Upper lobe of left lung (tissue), 6 donors: ENCODE measurements at regions not wholly inside any gene's neighbourhood (a gene's known extent, or its start where the extent isn't known, plus 50 kb on each side); places are given as distances from the start of the nearest gene placed in this dataset.

Experiments used
- ATAC-seq, 2 donors: fragments of 200-7000 bp; cut with Tn5 transposase; one replicate each; pipeline ENCODE4 v1.9.1; 2022; ENCODE audit warnings: mild to moderate bottlenecking in 2 of 2, moderate library complexity in 2 of 2; ENCODE audit not compliant: low FRiP score in 2 of 2
- DNase-seq, 2 donors: peaks; one replicate each; pipeline ENCODE4 v3.0.0-alpha.2; 2019 to 2020
- H3K27ac ChIP-seq, 4 donors: fragments of 200-600 bp; sonication (generic); one replicate each; pipeline ENCODE4 v1.5.1; 2016 to 2019
- H3K27me3 ChIP-seq, 4 donors: fragments of 200-600 bp; sonication (generic); one replicate each; pipeline ENCODE4 v1.5.1; 2017 to 2019
- H3K36me3 ChIP-seq, 4 donors: fragments of 200-600 bp; sonication (generic); one replicate each; pipeline ENCODE4 v1.5.1; 2016 to 2019
- H3K4me1 ChIP-seq, 4 donors: fragments of 200-600 bp; sonication (generic); one replicate each; pipeline ENCODE4 v1.5.1; 2018 to 2019
- H3K4me3 ChIP-seq, 4 donors: fragments of 200-600 bp; sonication (generic); one replicate each; pipeline ENCODE4 v1.5.1; 2017 to 2019; ENCODE audit warnings: mild to moderate bottlenecking in 2 of 4, moderate library complexity in 1 of 4
- H3K9me3 ChIP-seq, 4 donors: fragments of 200-600 bp; sonication (generic); one replicate each; pipeline ENCODE4 v1.5.1; 2018 to 2019
- EP300 ChIP-seq, 4 donors: sonication (generic); formaldehyde crosslinking; IDR thresholded peaks; one replicate each; pipeline ENCODE4 v1.5.1; 2017; ENCODE audit warnings: antibody characterized with exemption in 4 of 4, control low read depth in 2 of 4
- POLR2A ChIP-seq, 4 donors: fragments of 450-650 bp; IDR thresholded peaks; one replicate each; pipeline ENCODE4 v1.5.1; 2016 to 2017; ENCODE audit warnings: antibody characterized with exemption in 4 of 4, mild to moderate bottlenecking in 2 of 4
- POLR2AphosphoS5 ChIP-seq, 2 donors: sonication (generic); formaldehyde crosslinking; IDR thresholded peaks; one replicate each; pipeline ENCODE4 v1.5.1; 2017; ENCODE audit warnings: antibody characterized with exemption in 2 of 2
- whole genome bisulfite sequencing, 2 donors: methylation state at CpG; one replicate each; pipeline ENCODE4 v1.1.5; 2017 to 2018; 5-methylcytosine and 5-hydroxymethylcytosine counted together
- TF ChIP-seq, protein P1 (sequence below), 6 experiments: fragments of 450-650 bp in 4 of 6; fragments of 200-600 bp in 2 of 6; sonication (generic) in 2 of 6; IDR thresholded peaks; one replicate each; pipeline ENCODE4 v1.5.1; 2016 to 2019; ENCODE audit warnings: antibody characterized with exemption in 6 of 6
- donor health status: DM: no; HTN: no; CAD: no; lungs with moderate emphysema.
- donor health status: DM: no; HTN: yes; CAD: no; lungs with severe emphysema.

DNA sequence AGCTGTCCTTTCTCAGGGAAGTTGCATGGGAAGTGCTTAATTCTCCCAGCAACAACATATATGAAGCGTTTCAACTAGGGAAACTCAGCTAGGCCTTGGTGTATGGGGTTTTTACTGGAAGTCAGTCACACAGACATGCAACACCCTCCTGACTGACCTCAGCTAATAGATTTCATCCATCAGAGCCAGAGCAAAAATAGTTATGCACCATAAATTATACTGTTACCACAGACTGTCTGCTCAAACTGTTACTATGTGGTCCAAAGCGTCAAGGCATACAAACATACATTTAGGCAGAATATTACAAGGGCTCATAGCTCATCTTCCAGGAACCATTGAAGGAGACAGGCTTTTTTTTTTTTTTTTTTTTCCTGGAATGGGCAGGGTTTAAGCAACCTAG, 417.9 kb downstream of the ANKRD7 start:
- Histone ChIP-seq H3K9me3 (no peaks in the 10 kb centered on the region), H3K27ac (no peak overlapping the region), H3K4me3 (no peak overlapping the region), H3K4me1 (no peaks in the 10 kb centered on the region), H3K27me3 (no peaks in the 10 kb centered on the region), H3K36me3 (no peaks in the 10 kb centered on the region)
- 70 to 87% methylated on average over 2 of the region's 2 CpGs for WGBS, 2 donors
- ATAC-seq, result no peak
- DNase-seq, result no peak
- no peak for TF ChIP-seq EP300 (IDR thresholded peaks at IDR 0.05)
- TF ChIP-seq POLR2AphosphoS5 (IDR thresholded peaks at IDR 0.05), result no peak
- no peak for TF ChIP-seq POLR2A (IDR thresholded peaks at IDR 0.05)
- TF ChIP-seq, protein P1, sequence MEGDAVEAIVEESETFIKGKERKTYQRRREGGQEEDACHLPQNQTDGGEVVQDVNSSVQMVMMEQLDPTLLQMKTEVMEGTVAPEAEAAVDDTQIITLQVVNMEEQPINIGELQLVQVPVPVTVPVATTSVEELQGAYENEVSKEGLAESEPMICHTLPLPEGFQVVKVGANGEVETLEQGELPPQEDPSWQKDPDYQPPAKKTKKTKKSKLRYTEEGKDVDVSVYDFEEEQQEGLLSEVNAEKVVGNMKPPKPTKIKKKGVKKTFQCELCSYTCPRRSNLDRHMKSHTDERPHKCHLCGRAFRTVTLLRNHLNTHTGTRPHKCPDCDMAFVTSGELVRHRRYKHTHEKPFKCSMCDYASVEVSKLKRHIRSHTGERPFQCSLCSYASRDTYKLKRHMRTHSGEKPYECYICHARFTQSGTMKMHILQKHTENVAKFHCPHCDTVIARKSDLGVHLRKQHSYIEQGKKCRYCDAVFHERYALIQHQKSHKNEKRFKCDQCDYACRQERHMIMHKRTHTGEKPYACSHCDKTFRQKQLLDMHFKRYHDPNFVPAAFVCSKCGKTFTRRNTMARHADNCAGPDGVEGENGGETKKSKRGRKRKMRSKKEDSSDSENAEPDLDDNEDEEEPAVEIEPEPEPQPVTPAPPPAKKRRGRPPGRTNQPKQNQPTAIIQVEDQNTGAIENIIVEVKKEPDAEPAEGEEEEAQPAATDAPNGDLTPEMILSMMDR (IDR thresholded peaks at IDR 0.05), result no peak

- no peaks in the 10 kb centered on the region for H3K27me3 ChIP-seq
- DNase-seq, result no peak
- H3K4me3 ChIP-seq, result no peak overlapping the region
- no peak overlapping the region for H3K27ac ChIP-seq
- H3K4me1 ChIP-seq, result no peaks in the 10 kb centered on the region
- TF ChIP-seq POLR2A (IDR thresholded peaks at IDR 0.05) (no peak), EP300 (IDR thresholded peaks at IDR 0.05) (no peak), POLR2AphosphoS5 (IDR thresholded peaks at IDR 0.05) (no peak)
- TF ChIP-seq, protein P1 (IDR thresholded peaks at IDR 0.05), result no peak
- no peaks in the 10 kb centered on the region for H3K36me3 ChIP-seq
- no peak for ATAC-seq
- no peaks in the 10 kb centered on the region for H3K9me3 ChIP-seq
Observed at GRCh38 chr7:118644346-118644745, 419.8 kb downstream of the ANKRD7 start.

GRCh38 chr7:118648002-118648401, 423.5 kb downstream of the ANKRD7 start:
- H3K27ac ChIP-seq, result no peak overlapping the region

GRCh38 chr7:118657391-118658005, 433.0 kb downstream of the ANKRD7 start:
- H3K9me3 ChIP-seq, result no peaks in the 10 kb centered on the region
- no peak overlapping the region for H3K4me3 ChIP-seq
- H3K27ac ChIP-seq, result no peak overlapping the region
- H3K36me3 ChIP-seq, result no peaks in the 10 kb centered on the region
- TF ChIP-seq, protein P1 (IDR thresholded peaks at IDR 0.05), result no peak
- TF ChIP-seq POLR2A (IDR thresholded peaks at IDR 0.05) (no peak), EP300 (IDR thresholded peaks at IDR 0.05) (no peak), POLR2AphosphoS5 (IDR thresholded peaks at IDR 0.05) (no peak)
- no peak for DNase-seq
- 77 to 82% methylated on average over 5 of the region's 5 CpGs for WGBS, 2 donors
- no peaks in the 10 kb centered on the region for H3K4me1 ChIP-seq
- no peak for ATAC-seq
- no peaks in the 10 kb centered on the region for H3K27me3 ChIP-seq

More at GRCh38 chr7:118648002-118648401, 423.5 kb downstream of the ANKRD7 start:
- H3K4me1 ChIP-seq, result no peaks in the 10 kb centered on the region
- 87 to 98% methylated on average over 2 of the region's 2 CpGs for WGBS, 2 donors
- no peaks in the 10 kb centered on the region for H3K9me3 ChIP-seq
- DNase-seq (no peak), ATAC-seq (no peak)
- no peaks in the 10 kb centered on the region for H3K36me3 ChIP-seq
- H3K4me3 ChIP-seq, result no peak overlapping the region
- TF ChIP-seq POLR2A (IDR thresholded peaks at IDR 0.05), result no peak
- no peaks in the 10 kb centered on the region for H3K27me3 ChIP-seq

DNA sequence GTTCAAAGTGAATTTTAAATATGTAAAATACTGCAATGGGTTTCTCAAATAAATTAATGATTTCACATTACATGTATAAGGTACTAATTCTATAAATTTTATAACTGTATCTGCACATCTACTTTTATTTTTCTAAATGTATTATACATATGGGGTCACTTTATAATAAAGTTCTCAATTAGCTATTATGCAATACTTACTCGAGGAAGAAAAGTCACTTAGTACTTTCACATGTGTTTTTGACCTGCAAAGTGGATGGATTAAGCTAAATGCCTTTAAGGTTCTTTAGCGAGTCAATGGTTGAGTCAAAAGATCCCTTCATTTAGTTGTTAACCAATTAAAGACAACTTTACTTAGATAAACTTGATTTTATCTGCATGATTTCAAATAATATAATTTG, 437.8 kb downstream of the ANKRD7 start:
- Histone ChIP-seq H3K4me3 (no peak overlapping the region), H3K4me1 (no peaks in the 10 kb centered on the region), H3K27me3 (no peaks in the 10 kb centered on the region), H3K27ac (no peak overlapping the region), H3K9me3 (no peaks in the 10 kb centered on the region), H3K36me3 (no peaks in the 10 kb centered on the region)
- WGBS, 2 donors, result 60 to 65% methylated on average over 2 of the region's 2 CpGs
- DNase-seq, result no peak
- ATAC-seq, result no peak
- no peak for TF ChIP-seq POLR2A (IDR thresholded peaks at IDR 0.05)
- no peak for TF ChIP-seq EP300 (IDR thresholded peaks at IDR 0.05)
- TF ChIP-seq, protein P1 (IDR thresholded peaks at IDR 0.05), result no peak
- TF ChIP-seq POLR2AphosphoS5 (IDR thresholded peaks at IDR 0.05), result no peak
